ENCODE measurements at regions not wholly inside any gene's neighbourhood (a gene's known extent, or its start where the extent isn't known, plus 50 kb on each side); places are given as distances from the start of the nearest gene placed in this dataset.

GRCh38 chr9:115367780-115368525 is 250.0 kb upstream of the TNC start:
- TF ChIP-seq GATA2 (IDR thresholded peaks at IDR 0.05; ENCODE audit: low read depth, low read length), result no peak
- no peak for TF ChIP-seq GATA3 (IDR thresholded peaks at IDR 0.05; ENCODE audit: low read depth, low read length)

- TF ChIP-seq GATA3 (IDR thresholded peaks at IDR 0.05; ENCODE audit: low read depth, low read length), result peak; percentile 28; the same call in 1 of the 2 replicates
- peak; percentile 36; the same call in 1 of the 2 replicates for TF ChIP-seq GATA2 (IDR thresholded peaks at IDR 0.05; ENCODE audit: low read depth, low read length)
Measured at GRCh38 chr9:115369322-115369957, 251.5 kb upstream of the TNC start.

GRCh38 chr9:115373000-115373709 is 255.2 kb upstream of the TNC start:
- TF ChIP-seq GATA3 (IDR thresholded peaks at IDR 0.05; ENCODE audit: low read depth, low read length), result no peak
- no peak for TF ChIP-seq GATA2 (IDR thresholded peaks at IDR 0.05; ENCODE audit: low read depth, low read length)

- TF ChIP-seq GATA3 (IDR thresholded peaks at IDR 0.05; ENCODE audit: low read depth, low read length) (no peak), GATA2 (IDR thresholded peaks at IDR 0.05; ENCODE audit: low read depth, low read length) (no peak)
Measured at GRCh38 chr9:115373710-115374045, 255.7 kb upstream of the TNC start.

GRCh38 chr9:115374724-115375268 is 256.8 kb upstream of the TNC start:
- no peak for TF ChIP-seq GATA3 (IDR thresholded peaks at IDR 0.05; ENCODE audit: low read depth, low read length)
- no peak for TF ChIP-seq GATA2 (IDR thresholded peaks at IDR 0.05; ENCODE audit: low read depth, low read length)

- TF ChIP-seq GATA2 (IDR thresholded peaks at IDR 0.05; ENCODE audit: low read depth, low read length) (no peak), GATA3 (IDR thresholded peaks at IDR 0.05; ENCODE audit: low read depth, low read length) (no peak)
Measured at GRCh38 chr9:115378241-115378640, 260.3 kb upstream of the TNC start.

- TF ChIP-seq GATA2 (IDR thresholded peaks at IDR 0.05; ENCODE audit: low read depth, low read length) (no peak), GATA3 (IDR thresholded peaks at IDR 0.05; ENCODE audit: low read depth, low read length) (no peak)
Measured at GRCh38 chr9:115378758-115379157, 260.8 kb upstream of the TNC start.

GRCh38 chr9:115379719-115380118 is 261.8 kb upstream of the TNC start:
- TF ChIP-seq GATA2 (IDR thresholded peaks at IDR 0.05; ENCODE audit: low read depth, low read length) (no peak), GATA3 (IDR thresholded peaks at IDR 0.05; ENCODE audit: low read depth, low read length) (no peak)

GRCh38 chr9:115382865-115383264 is 264.9 kb upstream of the TNC start:
- TF ChIP-seq GATA3 (IDR thresholded peaks at IDR 0.05; ENCODE audit: low read depth, low read length), result no peak
- TF ChIP-seq GATA2 (IDR thresholded peaks at IDR 0.05; ENCODE audit: low read depth, low read length), result no peak

- TF ChIP-seq GATA2 (IDR thresholded peaks at IDR 0.05; ENCODE audit: low read depth, low read length) (no peak), GATA3 (IDR thresholded peaks at IDR 0.05; ENCODE audit: low read depth, low read length) (no peak)
Measured at GRCh38 chr9:115385383-115386122, 267.6 kb upstream of the TNC start.

- no peak for TF ChIP-seq GATA2 (IDR thresholded peaks at IDR 0.05; ENCODE audit: low read depth, low read length)
- TF ChIP-seq GATA3 (IDR thresholded peaks at IDR 0.05; ENCODE audit: low read depth, low read length), result no peak
Measured at GRCh38 chr9:115386963-115387770, 269.2 kb upstream of the TNC start.

GRCh38 chr9:115391168-115391825 is 273.3 kb upstream of the TNC start:
- TF ChIP-seq GATA3 (IDR thresholded peaks at IDR 0.05; ENCODE audit: low read depth, low read length), result no peak
- TF ChIP-seq GATA2 (IDR thresholded peaks at IDR 0.05; ENCODE audit: low read depth, low read length), result no peak

Measured in SH-SY5Y (cell line).